IPS-NIHi7 (cell line): ENCODE measurements at regions not wholly inside any gene's neighbourhood (a gene's known extent, or its start where the extent isn't known, plus 50 kb on each side); places are given as distances from the start of the nearest gene placed in this dataset.
"Not testable (repeated sequence)": the region's sequence is repeated elsewhere in the genome, so short reads cannot be mapped to it uniquely, and the experiment has no call there.

Experiments used
- DNase-seq: peaks from one replicate; pipeline ENCODE4 v3.0.0; 2012; ENCODE audit warnings: mixed read lengths; ENCODE audit errors: extremely low spot score

- DNase-seq: no peak
Observed at GRCh38 chr3:69647511-69648110, 91.7 kb upstream of the MITF start.

- no peak for DNase-seq
Observed at GRCh38 chr3:69647081-69647480, 92.2 kb upstream of the MITF start.

- no peak for DNase-seq
Observed at GRCh38 chr3:69646287-69647067, 92.8 kb upstream of the MITF start.

GRCh38 chr3:69642606-69643005 is 96.7 kb upstream of the MITF start:
- no peak for DNase-seq

GRCh38 chr3:69639851-69640250 is 99.4 kb upstream of the MITF start:
- DNase-seq: no peak

- DNase-seq: no peak
Observed at GRCh38 chr3:69628951-69629350, 110.3 kb upstream of the MITF start.

GRCh38 chr3:69613286-69613685 is 126.0 kb upstream of the MITF start:
- DNase-seq: no peak

GRCh38 chr3:69612791-69613190 is 126.5 kb upstream of the MITF start:
- no peak for DNase-seq

- DNase-seq: not testable (repeated sequence)
Observed at GRCh38 chr3:69609566-69609965, 129.7 kb upstream of the MITF start.

- no peak for DNase-seq
Observed at GRCh38 chr3:69607466-69608305, 131.6 kb upstream of the MITF start.

GRCh38 chr3:69605867-69606266 is 133.4 kb upstream of the MITF start:
- DNase-seq: no peak

- no peak for DNase-seq
Observed at GRCh38 chr3:69604735-69605450, 134.4 kb upstream of the MITF start.

GRCh38 chr3:69602112-69602511 is 137.2 kb upstream of the MITF start:
- DNase-seq: no peak

- DNase-seq: no peak
Observed at GRCh38 chr3:69594286-69594685, 145.0 kb upstream of the MITF start.

- DNase-seq: no peak
Observed at GRCh38 chr3:69591164-69591736, 148.0 kb upstream of the MITF start.

GRCh38 chr3:69590111-69590510 is 149.2 kb upstream of the MITF start:
- no peak for DNase-seq

- no peak for DNase-seq
Observed at GRCh38 chr3:69588170-69588569, 151.1 kb upstream of the MITF start.

GRCh38 chr3:69585472-69585871 is 153.8 kb upstream of the MITF start:
- no peak for DNase-seq

GRCh38 chr3:69582044-69582443 is 157.2 kb upstream of the MITF start:
- no peak for DNase-seq

GRCh38 chr3:69579306-69580041 is 159.8 kb upstream of the MITF start:
- DNase-seq: no peak

GRCh38 chr3:69569520-69569919 is 169.7 kb upstream of the MITF start:
- no peak for DNase-seq
